ENCODE measurements at regions not wholly inside any gene's neighbourhood (a gene's known extent, or its start where the extent isn't known, plus 50 kb on each side); places are given as distances from the start of the nearest gene placed in this dataset.

DNA sequence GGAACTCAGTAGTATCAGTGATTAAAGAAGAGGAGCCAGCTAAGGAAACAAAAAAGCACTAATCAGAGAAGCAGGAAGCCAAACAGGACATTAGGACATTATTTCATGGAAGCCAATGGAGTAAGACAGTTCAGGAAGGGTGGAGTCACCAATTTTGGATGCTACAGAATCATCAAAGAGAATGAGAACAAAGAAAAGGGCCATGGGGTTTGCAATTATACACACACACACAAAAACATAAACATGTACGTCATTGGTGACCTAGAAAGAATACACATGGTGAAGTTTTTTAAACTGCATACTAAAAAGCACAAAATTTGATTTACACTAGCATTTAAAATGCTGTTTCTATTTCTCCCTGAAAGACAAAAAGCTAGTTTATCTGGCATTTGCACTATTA, 96.8 kb upstream of the MRPS30 start (continued):
- TF ChIP-seq, protein P1, sequence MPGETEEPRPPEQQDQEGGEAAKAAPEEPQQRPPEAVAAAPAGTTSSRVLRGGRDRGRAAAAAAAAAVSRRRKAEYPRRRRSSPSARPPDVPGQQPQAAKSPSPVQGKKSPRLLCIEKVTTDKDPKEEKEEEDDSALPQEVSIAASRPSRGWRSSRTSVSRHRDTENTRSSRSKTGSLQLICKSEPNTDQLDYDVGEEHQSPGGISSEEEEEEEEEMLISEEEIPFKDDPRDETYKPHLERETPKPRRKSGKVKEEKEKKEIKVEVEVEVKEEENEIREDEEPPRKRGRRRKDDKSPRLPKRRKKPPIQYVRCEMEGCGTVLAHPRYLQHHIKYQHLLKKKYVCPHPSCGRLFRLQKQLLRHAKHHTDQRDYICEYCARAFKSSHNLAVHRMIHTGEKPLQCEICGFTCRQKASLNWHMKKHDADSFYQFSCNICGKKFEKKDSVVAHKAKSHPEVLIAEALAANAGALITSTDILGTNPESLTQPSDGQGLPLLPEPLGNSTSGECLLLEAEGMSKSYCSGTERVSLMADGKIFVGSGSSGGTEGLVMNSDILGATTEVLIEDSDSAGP (CRISPR knock-in tag; IDR thresholded peaks at IDR 0.05; ENCODE audit: borderline replicate concordance): no peak
- no peak for TF ChIP-seq TEAD2 (CRISPR knock-in tag; IDR thresholded peaks at IDR 0.05)

DNA sequence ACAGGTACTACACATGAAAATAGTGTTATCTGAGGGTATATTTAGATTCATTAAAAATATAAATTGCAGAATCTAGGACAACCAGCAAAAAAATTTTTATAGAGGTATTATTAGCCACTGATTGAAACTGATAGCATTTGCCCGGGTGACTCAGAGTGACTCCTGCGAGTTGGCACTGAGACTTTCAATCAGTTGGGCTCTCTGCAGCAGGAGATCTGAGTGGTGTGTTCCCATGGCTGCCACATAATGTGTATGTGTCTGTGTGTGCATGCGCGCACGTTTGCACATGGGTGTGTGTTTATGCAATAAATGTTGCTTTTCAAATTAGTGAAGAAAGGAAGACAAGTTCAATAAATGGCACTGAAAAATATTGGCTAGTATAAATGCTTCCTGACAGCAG, 100.1 kb upstream of the MRPS30 start:
- CTCF ChIA-PET (ENCODE audit: low intra/inter-chr PET ratio, low total read pairs): no interaction called here
- Histone ChIP-seq H3K4me2 (ENCODE audit: low read depth, low read length) (no peak overlapping the region), H4K20me1 (ENCODE audit: insufficient read depth, low read length) (no peaks in the 10 kb centered on the region), H3K4me3 (replicated peaks in 1 of 3; ENCODE audit: insufficient read depth in 1 of 3, low read depth in 2 of 3, low read length in 3 of 3) (no peak overlapping the region), H3K79me2 (ENCODE audit: insufficient read depth, low read length) (no peaks in the 10 kb centered on the region), H3K4me1 (ENCODE audit: insufficient read depth, low read length) (no peaks in the 10 kb centered on the region), H3K36me3 (replicated peaks in 1 of 2; ENCODE audit: control insufficient read depth in 1 of 2, insufficient read depth in 2 of 2, low read length in 2 of 2) (no peaks in the 10 kb centered on the region), H2AFZ (ENCODE audit: low read length) (no peak overlapping the region), H3K9me3 (ENCODE audit: low read length) (no peaks in the 10 kb centered on the region), H3K9ac (ENCODE audit: insufficient read depth, low read depth, low read length) (no peak overlapping the region), H3K27ac (ENCODE audit: extremely low read length, insufficient read depth, low read length) (no peak overlapping the region), H3K27me3 (ENCODE audit: control insufficient read depth in 1 of 2, insufficient read depth in 2 of 2, low read length in 2 of 2) (no peaks in the 10 kb centered on the region)
- no peak for FAIRE-seq
- in situ Hi-C loops (cut with HindIII; ENCODE audit: extremely low pct_ligation_motif_present, low pct_unique_long_range_greater_than_20kb): no loop called here
- intact Hi-C loops (cut with micrococcal nuclease; ENCODE audit: unreplicated experiment): no loop called here
- DNase-seq (ENCODE audit: low spot score): no peak
- TF ChIP-seq, protein P2, sequence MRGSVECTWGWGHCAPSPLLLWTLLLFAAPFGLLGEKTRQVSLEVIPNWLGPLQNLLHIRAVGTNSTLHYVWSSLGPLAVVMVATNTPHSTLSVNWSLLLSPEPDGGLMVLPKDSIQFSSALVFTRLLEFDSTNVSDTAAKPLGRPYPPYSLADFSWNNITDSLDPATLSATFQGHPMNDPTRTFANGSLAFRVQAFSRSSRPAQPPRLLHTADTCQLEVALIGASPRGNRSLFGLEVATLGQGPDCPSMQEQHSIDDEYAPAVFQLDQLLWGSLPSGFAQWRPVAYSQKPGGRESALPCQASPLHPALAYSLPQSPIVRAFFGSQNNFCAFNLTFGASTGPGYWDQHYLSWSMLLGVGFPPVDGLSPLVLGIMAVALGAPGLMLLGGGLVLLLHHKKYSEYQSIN (CRISPR knock-in tag; IDR thresholded peaks at IDR 0.05; ENCODE audit: borderline replicate concordance): no peak
- TF ChIP-seq SUZ12 (IDR thresholded peaks at IDR 0.05; ENCODE audit: low read depth, low read length) (no peak), ZNF333 (CRISPR knock-in tag; IDR thresholded peaks at IDR 0.05; ENCODE audit: borderline replicate concordance) (no peak)
- WGBS (ENCODE audit: low lambda C conversion rate): 20% methylated on average over 5 of the region's 5 CpGs
- POLR2A ChIA-PET: no interaction called here
- no peak for ATAC-seq
- no TSS peak for BruUV-seq (replicated peaks)

Measured in HepG2 (cell line).